ENCODE measurements at regions not wholly inside any gene's neighbourhood (a gene's known extent, or its start where the extent isn't known, plus 50 kb on each side); places are given as distances from the start of the nearest gene placed in this dataset.

DNA sequence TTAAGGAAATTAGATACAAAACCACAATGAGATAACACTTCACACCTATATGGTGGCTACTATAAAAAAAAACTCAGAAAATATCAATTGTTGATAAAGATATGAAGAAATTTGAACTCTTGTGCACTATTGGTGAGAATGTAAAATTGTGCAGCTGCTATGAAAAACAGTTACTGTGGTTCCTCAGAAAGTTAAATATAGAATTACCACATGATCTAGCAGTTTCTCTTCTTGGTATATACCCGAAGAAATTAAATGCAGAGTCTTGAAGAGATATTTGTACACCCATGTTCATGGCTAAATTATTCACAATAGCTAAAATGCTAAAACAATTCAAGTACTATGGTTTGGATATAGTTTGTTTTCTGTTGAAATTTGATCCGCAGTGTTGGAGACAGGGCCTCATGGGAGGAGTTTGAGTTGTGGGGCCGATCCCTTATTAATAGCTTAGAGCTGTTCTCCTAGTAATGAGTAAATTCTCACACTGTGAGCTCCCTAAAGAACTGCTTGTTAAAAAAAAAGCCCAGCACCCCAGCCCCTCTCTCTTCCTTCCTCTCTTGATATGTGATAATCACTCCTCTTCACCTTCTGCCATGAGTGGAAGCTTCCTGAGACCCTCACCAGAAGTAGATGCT is 1412.1 kb downstream of the PLA2G4A start:
- CTCF ChIA-PET, result no interaction called here
- Histone ChIP-seq H3K79me2 (ENCODE audit: low read depth) (no peaks in the 10 kb centered on the region), H3K27me3 (ENCODE audit: insufficient read depth, low read depth) (no peaks in the 10 kb centered on the region), H3K4me3 (no peak overlapping the region), H3K9me3 (ENCODE audit: insufficient read depth, low read depth) (no peaks in the 10 kb centered on the region), H3K36me3 (ENCODE audit: low read depth) (no peaks in the 10 kb centered on the region), H3K4me1 (replicated peaks; ENCODE audit: insufficient read depth) (no peaks in the 10 kb centered on the region), H2AFZ (0 out of 2 replicates have a peak overlapping the region, but pooled peaks have one; percentile 53), H3K9me2 (ENCODE audit: insufficient read depth) (no peaks in the 10 kb centered on the region), H3K27ac (no peak overlapping the region), H3F3A (ENCODE audit: insufficient read depth, low read depth) (0 out of 2 replicates have a peak, but pooled peaks cover 6% of the 10 kb centered on the region), H4K20me1 (ENCODE audit: insufficient read depth) (no peaks in the 10 kb centered on the region), H3K4me2 (no peak overlapping the region)
- DNase-seq, result no peak
- intact Hi-C loops (cut with micrococcal nuclease; ENCODE audit: unreplicated experiment), result no loop called here
- TF ChIP-seq, protein P1, sequence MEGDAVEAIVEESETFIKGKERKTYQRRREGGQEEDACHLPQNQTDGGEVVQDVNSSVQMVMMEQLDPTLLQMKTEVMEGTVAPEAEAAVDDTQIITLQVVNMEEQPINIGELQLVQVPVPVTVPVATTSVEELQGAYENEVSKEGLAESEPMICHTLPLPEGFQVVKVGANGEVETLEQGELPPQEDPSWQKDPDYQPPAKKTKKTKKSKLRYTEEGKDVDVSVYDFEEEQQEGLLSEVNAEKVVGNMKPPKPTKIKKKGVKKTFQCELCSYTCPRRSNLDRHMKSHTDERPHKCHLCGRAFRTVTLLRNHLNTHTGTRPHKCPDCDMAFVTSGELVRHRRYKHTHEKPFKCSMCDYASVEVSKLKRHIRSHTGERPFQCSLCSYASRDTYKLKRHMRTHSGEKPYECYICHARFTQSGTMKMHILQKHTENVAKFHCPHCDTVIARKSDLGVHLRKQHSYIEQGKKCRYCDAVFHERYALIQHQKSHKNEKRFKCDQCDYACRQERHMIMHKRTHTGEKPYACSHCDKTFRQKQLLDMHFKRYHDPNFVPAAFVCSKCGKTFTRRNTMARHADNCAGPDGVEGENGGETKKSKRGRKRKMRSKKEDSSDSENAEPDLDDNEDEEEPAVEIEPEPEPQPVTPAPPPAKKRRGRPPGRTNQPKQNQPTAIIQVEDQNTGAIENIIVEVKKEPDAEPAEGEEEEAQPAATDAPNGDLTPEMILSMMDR (conservative IDR thresholded peaks at IDR 0.05), result no peak
- no peak for TF ChIP-seq EZH2 (IDR thresholded peaks at IDR 0.05; ENCODE audit: low read depth)
- BruUV-seq (replicated peaks), result no TSS peak
- POLR2A ChIA-PET (ENCODE audit: unreplicated experiment), result no interaction called here

DNA sequence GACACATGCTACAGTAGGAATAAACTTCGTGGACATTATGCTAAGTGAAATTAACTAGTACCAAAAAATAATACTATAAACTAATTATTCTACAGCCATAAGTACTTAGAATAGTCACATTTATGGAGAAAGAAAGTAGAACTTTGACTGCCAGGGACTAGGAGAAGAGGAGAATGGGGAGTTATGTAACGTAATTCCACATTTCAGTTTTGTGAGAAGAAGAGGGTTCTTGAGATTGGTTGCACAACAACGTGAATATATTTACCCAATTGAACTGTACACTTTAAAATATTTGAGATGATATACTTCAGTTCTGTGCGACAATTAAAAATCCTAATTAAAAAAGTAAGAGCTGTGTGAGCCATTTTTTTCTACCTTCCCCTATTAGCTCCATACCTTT is 1412.9 kb downstream of the PLA2G4A start:
- Histone ChIP-seq H3K4me1 (replicated peaks; ENCODE audit: insufficient read depth) (no peaks in the 10 kb centered on the region), H3K9me2 (ENCODE audit: insufficient read depth) (no peaks in the 10 kb centered on the region), H2AFZ (no peak overlapping the region), H4K20me1 (ENCODE audit: insufficient read depth) (no peaks in the 10 kb centered on the region), H3K79me2 (ENCODE audit: low read depth) (no peaks in the 10 kb centered on the region), H3K9me3 (ENCODE audit: insufficient read depth, low read depth) (no peaks in the 10 kb centered on the region), H3F3A (ENCODE audit: insufficient read depth, low read depth) (0 out of 2 replicates have a peak, but pooled peaks cover 6% of the 10 kb centered on the region), H3K36me3 (ENCODE audit: low read depth) (no peaks in the 10 kb centered on the region), H3K4me3 (no peak overlapping the region), H3K27ac (no peak overlapping the region), H3K4me2 (no peak overlapping the region), H3K27me3 (ENCODE audit: insufficient read depth, low read depth) (no peaks in the 10 kb centered on the region)
- CTCF ChIA-PET, result no interaction called here
- no peak for TF ChIP-seq EZH2 (IDR thresholded peaks at IDR 0.05; ENCODE audit: low read depth)
- TF ChIP-seq, protein P1 (conservative IDR thresholded peaks at IDR 0.05), result no peak
- intact Hi-C loops (cut with micrococcal nuclease; ENCODE audit: unreplicated experiment), result no loop called here
- POLR2A ChIA-PET (ENCODE audit: unreplicated experiment), result interaction anchor here (0.5 kb wide), 1 partner anchor 133 kb away, joined by 11 read pairs; no protein-coding TSS in a partner anchor
- no TSS peak for BruUV-seq (replicated peaks)
- no peak for DNase-seq

DNA sequence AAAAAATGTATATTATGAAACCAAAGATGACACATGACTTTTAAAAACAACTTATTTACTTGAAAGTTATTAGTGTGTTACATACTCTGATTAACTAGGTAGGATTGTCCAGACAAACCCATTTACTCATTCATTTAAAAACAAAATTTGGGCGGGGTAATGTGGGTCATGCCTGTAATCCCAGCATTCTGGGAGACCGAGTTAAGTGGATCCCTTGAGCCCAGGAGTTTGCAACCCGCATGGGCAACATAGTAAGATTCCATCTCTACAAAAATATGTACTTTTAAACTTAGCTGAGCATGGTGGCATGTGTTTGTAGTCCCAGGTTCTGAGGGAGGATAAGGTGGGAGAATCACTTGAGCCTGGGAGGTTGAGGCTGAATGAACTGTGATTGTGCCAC is 1414.7 kb downstream of the PLA2G4A start:
- no peaks in the 10 kb centered on the region for H3K36me3 ChIP-seq (ENCODE audit: low read depth)
- no peaks in the 10 kb centered on the region for H3K9me3 ChIP-seq (ENCODE audit: insufficient read depth, low read depth)
- DNase-seq, result no peak
- no peak overlapping the region for H2AFZ ChIP-seq
- H3K79me2 ChIP-seq (ENCODE audit: low read depth), result no peaks in the 10 kb centered on the region
- H3K27me3 ChIP-seq (ENCODE audit: insufficient read depth, low read depth), result no peaks in the 10 kb centered on the region
- H3K4me1 ChIP-seq (replicated peaks; ENCODE audit: insufficient read depth), result no peaks in the 10 kb centered on the region
- BruUV-seq (replicated peaks), result no TSS peak
- TF ChIP-seq, protein P1 (conservative IDR thresholded peaks at IDR 0.05), result no peak
- TF ChIP-seq EZH2 (IDR thresholded peaks at IDR 0.05; ENCODE audit: low read depth), result no peak
- intact Hi-C loops (cut with micrococcal nuclease; ENCODE audit: unreplicated experiment), result no loop called here
- H3K9me2 ChIP-seq (ENCODE audit: insufficient read depth), result no peaks in the 10 kb centered on the region
- ChIA-PET POLR2A (ENCODE audit: unreplicated experiment) (no interaction called here), CTCF (no interaction called here)
- no peaks in the 10 kb centered on the region for H4K20me1 ChIP-seq (ENCODE audit: insufficient read depth)
- H3K4me2 ChIP-seq, result no peak overlapping the region
- H3K27ac ChIP-seq, result no peak overlapping the region
- H3K4me3 ChIP-seq, result no peak overlapping the region
- no peaks in the 10 kb centered on the region for H3F3A ChIP-seq (ENCODE audit: insufficient read depth, low read depth)

All from PC-9 (cell line).